NOMO-1 (cell line): ENCODE measurements at regions not wholly inside any gene's neighbourhood (a gene's known extent, or its start where the extent isn't known, plus 50 kb on each side); places are given as distances from the start of the nearest gene placed in this dataset.
A peak's percentile ranks its signal among the peaks of the same experiment; 100 is the strongest.

ENCODE experiments used
- DNase-seq, 2 experiments: peaks; one replicate each; lab custom pipeline; 2025; ENCODE audit not compliant: unreplicated experiment in 2 of 2; lab: John Stamatoyannopoulos, UW

DNA sequence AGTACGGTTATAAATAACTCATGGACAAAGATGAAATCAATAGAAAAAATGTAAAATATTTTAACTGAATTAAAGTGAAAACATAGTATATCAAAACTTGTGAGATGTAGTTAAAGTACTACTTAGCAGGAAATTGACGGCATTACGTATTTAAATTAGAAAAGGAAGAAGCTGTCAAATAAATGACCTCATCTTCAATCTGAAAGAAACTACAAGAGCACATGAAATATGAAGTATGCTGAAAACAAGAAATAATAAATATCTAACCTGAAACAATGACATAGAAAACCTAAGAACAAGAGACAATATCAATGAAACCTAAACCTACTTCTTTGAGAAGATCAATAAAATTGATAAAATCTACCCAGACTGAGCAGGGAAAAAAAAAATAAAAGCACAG is 122.2 kb upstream of the PDE4B start:
- DNase-seq = no peak

DNA sequence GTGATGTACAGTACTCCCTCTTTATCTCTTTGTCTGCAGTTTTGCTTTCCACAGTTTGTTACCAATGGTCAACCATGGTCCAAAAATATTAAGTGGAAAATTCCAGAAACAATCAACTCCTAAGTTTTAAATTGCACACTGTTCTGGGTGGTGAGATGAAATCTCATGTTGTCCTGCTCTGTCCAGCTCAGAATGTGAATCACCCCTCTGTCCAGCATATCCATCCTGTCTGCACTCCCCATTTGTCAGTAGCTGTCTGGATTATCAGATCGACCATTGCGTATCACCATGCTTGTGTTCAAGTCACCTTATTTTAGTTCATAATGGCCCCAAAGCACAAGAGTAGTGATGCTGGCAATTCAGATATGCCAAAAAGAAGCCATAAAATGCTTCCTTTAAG is 118.2 kb upstream of the PDE4B start:
- no peak for DNase-seq

DNA sequence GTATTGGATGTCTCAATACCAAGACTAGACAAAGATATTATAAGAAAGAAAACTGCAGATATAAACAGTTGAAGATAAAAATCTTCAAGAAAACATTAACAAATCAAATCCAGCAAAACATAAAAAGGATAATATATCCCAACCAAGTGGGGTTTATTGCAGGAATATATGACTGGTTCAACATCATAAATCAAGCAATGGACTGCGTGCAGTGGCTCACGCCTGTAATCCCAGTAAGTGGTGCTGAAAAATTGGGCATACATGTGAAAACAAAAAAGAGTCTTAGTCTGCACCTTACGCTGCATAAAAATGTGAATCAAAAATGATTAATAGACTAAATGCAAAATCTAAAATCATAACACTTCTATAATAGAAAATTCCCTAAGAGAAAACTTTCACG is 112.9 kb upstream of the PDE4B start:
- DNase-seq = no peak

DNA sequence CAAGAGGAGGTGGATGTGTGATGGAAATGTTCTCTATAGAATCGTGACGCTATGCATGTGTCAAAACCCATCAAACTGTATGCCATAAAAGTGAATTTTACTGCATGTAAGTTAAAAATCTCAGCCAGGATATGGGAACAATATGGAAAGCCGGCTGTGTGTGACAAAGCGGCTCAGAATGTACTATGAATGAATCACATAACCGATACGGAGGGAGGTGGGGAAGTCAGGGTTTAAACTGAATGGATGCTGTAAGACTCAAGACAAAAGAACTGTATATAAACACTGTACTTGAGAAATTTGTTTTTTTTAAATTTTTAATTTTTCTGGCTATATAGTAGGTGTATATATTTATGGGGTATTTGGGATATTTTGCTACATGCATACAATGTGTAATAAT is 111.6 kb upstream of the PDE4B start:
- DNase-seq = no peak

DNA sequence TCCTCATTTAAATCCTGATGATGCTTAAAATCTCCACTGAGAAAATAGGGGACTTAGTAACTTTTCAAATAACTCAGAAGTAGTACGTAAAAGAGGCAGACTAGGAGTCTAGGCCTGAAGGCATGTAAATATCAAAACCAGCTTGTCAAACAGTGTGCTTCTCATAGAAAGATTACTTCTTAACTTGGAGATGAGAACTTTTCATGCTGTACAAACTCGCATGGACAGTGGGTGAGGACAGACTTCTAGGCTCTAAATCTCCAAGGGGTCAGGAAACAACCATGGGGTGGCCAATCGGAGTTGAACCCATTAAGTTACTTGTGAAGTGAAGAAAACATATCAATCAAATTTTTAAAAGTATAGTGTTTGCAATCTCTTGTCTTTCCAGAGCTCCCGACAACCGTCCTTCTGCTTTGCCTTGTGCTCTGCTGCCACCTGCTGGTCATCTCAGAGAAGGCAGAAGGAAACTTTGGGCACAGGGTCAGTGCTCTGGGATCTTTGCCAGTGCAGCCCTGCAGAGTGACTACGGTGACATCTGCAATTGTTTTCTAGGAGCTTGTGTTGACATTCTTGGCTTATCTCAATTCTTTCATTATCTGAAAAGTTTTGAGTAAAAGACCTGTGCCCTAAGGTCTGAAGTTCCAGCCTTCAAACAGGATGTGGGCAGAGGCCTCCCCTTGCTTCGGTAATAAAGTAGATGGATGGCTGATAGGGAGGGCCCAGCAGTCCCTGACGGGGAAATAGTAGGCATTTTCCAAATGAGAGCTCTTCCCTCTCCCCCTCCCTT is 105.1 kb upstream of the PDE4B start:
- peak; percentile 56 to 69 for DNase-seq

DNA sequence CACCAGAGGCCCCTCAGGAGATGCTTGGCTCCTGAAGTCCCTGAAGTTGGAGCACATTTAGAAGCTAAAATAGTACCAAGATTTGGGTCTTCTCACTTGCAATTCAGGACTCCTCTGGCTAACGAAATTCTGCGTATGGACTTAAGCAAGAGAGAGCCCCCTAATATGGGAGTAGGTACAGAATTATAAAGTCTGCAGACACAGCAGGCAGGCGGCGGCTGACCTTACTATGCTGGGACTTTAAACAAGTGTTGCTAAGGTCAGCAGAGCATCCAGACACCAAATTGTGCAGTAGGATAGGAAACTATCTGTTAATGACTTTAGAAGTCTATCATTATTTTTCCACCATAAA is 104.5 kb upstream of the PDE4B start:
- no peak for DNase-seq

DNA sequence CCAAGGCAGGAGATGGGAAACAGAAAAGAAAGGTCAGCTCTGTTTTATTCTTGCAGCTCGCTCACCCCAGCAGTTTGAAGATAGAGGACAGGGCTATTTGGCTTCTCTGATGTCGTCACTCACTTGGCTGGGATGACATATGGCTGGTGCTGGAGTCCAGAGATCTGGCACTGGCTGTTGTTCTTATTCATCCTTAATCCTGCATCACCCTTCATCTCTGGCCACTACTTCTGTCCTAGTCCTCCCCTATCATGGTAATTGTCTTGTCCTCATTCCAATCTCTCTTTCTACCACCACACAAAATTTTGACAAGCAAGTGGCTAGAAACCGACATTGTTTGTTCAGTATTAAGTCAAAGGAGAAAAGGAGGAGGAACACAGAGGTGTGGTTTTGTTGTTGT is 103.8 kb upstream of the PDE4B start:
- no peak for DNase-seq

DNA sequence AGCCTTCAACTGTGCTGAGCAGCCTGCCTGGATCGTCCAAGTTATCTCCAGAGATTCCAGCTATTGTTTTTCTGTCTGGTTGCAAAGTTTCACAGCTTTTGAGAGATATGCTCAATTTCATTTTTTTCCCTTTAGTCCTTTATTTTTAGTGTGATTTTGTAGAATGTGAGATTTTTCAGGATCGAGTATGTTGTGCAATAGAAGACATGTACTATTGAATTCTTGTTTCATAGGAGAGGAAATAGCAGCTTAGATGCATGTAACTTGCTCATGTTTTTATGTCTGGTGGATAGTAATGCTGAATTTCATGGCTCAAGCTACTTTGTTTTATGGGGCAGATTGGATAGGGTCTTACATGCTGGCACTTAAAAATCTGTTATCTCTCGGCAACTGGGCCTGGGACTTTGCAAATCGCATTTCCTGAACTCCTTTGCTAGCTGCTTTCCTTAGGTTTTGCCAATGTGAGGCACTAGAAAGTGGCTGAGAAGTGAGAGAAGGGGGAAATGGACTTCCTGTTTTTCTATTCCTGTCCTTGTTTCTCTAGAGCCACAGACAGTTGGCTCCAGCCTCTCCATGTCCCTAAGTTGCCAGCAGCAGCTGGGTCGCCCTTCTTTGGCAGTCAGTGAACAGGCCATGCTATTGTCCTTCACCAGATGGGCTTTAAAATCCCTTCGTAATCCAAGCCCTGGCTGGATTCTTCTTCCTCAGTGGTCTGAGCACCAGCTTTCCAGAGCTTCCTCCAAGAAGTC is 101.4 kb upstream of the PDE4B start:
- peak; percentile 37 to 55 for DNase-seq

DNA sequence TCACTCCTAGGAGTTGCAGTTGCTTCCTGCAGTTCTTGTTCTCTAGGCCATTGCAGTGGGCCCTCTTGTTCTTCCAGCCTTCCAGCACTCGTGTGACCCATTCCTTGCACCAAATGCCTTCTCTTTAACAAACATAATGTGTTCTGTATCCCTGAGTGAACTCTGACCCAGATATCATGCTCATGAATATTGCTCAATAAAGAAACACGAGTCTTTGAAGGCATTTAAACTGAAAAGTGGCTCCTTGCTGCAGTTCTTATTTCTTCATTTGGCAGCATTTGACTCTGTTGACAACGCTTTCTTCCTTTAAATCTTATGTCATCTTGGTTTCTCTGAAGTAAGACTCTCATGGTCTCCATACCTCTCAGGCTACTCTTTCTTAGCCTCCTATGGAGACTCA is 100.7 kb upstream of the PDE4B start:
- peak; percentile 3 to 32 for DNase-seq

DNA sequence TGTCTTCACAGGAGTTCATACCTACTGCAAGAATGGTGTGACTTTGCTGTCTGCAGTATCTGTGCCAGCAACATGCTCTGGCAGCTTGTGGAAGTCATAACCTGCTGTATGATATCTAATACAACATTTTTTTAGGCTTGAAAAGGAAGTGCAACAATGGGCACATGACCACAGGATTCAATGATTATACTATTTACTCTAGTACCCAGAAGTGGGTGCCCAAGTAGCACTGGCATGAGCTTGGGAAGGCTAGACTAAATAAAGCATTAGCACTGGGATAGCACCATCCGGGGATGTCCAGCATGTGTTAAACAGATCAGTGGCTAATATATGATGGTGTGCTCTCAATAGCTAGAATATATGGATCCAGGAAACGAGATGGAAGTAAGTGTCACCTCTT is 98.6 kb upstream of the PDE4B start:
- no peak for DNase-seq

DNA sequence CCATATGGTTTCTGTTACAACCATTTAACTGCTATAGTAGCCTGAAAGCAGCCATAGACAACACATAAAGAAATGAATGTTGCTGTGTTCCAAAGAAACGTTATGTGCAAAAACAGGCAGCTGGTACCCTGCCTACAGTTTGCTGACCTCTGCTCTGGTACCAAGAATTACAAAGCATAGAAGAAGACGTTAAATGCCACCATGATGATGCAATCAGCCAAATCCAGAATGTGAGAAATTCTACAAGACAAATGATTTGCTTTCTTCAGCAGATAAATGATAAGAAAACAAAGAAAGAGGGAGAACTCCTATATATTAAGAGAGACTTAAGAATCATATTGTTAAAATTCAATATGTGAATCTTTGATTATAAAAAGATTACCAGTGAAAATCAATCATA is 97.8 kb upstream of the PDE4B start:
- DNase-seq = no peak

DNA sequence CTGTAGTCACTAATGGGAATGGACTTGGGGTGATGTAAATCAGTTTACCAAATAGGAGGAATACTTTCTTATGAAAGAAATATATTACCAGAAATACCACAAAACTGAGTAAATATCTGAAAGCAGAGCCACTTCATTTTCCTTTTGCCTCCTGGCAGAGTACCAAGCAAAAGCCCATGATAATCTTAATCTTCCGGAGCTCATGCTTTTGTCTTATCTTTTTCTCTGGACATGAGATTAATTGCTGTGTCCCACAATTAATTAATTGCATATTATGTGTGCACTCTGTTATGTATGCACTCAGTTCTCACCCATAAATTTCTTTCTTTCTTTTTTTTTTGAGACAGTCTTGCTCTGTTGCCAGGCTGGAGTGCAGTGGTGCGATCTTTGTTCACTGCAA is 94.1 kb upstream of the PDE4B start:
- no peak for DNase-seq

DNA sequence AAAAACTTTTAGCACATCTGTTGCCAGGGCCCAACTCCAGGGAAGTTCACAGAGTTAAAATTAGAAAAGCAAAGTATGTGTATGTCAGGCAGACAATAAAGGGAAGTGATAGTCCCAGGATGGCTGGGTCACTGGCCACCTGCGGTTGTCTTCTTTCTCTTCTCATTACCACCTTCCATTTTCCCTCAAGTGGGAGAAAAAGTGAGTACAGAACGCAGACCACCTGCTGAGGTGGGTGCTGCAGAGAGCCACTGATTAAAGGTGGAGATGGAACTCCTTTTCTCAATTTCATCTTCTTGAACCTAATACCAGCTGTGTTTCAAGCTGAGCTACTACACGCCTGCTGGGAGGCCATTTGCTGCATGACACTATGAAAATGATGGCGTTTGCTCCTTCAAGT is 88.8 kb upstream of the PDE4B start:
- peak in 1 of 2 experiments; percentile 14 for DNase-seq

DNA sequence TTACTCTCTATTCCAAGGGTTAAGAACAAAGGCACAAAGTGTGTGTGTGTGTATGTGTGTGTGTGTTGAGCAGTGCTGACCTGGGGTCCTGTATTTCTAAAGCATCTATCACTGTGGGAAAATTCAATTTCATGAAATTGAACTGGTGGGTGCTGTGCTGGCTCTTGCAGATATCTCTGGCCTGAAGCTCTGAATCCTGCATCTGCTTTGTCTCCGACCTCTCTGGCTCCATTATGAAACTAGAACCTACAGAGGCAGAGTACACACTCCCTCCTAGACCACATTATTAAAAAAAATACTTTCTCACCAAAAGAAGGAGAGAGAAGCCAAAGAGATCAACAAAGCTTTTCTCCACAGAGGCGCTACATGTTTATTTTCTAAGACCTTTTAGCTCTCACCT is 88.4 kb upstream of the PDE4B start:
- DNase-seq = no peak

DNA sequence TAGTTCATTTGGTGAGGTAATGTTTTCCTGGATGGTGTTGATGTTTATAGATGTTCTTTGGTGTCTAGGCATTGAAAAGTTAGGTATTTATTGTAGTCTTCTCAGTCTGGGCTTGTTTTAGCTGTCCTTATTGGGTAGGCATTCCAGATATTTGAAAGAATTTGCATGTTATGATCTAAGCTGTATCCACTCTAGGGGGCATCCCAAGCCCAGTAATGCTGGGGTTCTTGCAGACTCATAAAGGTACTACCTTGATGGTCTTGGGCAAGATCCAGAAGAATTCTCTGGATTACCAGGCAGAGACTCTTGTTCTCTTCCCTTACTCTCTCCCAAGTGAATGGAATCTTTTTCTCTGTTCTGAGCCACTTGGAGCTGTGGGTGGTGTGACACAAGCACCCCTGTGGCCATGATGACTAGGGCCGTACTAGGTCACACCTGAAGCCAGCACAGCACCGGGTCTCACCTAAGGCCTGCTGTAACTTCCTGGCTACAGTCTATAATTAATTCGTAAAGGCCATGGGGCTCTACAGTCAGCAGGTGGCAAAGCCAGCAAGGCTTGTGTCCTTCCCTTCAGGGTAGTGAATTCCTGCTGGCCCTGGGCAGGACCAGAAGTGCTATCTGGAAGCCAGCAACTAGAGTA is 74.8 kb upstream of the PDE4B start:
- no peak for DNase-seq

DNA sequence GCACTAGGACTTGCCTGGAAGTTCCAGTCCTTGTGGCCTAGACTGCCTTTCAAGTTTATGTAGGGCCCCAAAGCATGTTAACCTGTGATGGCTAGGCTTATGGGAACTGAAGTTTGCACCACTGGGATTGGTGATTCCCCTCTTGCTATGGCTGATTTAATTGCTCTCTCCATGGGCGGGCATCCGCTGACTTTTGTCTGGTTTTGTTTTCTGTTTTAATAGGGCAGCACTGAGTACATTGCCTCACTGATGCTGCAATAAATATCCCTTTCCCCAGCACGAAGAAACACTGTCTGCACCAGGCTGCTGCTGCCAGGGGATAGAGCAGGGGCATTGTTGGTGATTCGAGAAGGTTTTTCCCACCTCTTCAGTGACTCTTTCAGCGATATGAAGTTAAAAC is 73.3 kb upstream of the PDE4B start:
- DNase-seq = no peak

DNA sequence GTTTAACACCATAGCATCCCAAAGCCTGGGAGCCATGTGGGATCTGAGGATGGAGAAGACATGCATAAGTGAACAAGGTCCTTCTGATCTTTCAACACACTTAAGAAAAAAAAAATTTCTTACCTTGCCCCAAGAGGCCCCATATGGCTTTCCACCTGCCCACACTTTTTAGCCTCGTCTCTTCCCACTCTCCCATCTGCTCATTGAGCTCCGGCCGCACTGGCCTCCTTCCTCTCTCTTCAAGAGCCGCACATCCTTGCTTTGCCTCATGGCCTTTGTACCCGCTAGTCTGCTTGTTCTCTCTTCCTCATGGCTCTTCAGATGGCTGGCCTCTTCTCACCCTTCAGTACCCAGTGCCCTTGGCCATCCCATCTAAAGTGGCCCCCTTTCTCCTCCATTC is 70.2 kb upstream of the PDE4B start:
- DNase-seq = no peak

DNA sequence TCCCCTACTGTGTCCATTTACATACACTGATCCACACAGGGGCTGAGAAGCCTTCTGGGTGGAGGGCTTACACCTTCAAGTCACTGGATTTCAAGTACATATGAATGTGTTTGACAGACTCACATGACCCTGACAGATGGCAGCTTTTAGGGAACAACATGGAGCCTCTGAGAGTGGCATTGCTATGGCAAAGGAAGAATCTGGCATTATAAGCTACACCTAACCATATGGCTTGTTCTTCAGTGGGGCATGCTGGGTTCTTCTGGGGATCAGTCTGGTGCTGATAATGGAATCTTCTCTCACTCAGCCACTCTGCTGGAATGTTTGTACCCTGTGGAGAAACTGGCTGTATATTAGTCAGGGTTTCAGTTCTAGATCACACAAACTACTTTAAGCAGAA is 68.5 kb upstream of the PDE4B start:
- DNase-seq = no peak

DNA sequence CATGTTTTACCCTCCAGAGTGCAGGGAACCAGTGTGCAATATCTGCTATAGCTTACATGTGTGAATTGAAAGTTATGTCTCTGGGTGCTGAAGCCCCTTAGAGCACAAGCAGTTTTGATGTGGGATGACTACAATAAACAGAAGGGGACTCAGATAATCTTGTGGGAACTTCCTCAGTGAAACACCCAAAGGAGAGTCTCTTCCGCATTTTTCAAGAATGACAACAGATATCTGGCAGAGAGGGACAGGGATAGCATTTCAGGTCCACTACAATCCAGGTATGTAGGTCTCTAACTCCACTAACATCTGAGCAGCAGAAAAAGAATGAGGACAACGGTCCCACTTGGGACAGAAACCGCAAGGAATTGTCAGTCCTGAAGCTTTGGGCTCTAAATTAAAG is 67.6 kb upstream of the PDE4B start:
- no peak for DNase-seq

DNA sequence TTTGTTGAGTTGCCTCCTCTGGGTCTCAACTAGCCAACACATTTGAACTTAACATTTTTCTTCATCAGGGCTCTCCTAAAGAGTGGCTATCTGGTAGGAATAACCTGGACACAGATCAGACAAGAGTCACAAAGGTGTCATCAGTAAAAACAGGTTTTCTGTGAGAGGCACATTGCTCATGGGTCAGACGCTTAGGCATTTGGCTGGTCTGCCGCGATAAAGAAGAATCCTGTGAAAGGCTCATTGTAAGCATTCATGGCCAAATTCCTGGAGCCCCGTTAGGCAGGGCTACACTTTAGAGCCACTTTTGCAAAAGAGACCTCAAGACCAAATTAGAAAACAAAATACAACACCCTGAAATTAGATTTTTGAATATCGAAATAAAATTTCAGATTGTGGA is 64.2 kb upstream of the PDE4B start:
- no peak for DNase-seq

DNA sequence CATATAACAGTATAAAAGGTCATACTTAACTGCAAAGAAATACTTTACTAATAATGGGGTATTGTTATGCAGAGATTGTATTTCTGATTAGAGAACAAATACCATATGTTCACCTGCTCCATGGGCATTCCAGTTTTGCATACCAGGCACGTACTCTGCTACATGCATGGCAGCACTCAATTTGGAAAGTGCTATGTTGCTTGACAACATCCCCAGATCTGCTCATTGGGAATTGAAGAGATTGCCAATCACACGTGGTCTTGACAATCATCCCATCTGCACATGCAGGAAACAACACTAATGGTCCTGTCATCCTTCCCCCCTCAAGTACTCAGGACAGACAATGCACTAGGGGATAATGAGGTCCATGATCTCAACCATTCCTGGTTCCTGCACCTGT is 63.4 kb upstream of the PDE4B start:
- no peak for DNase-seq

DNA sequence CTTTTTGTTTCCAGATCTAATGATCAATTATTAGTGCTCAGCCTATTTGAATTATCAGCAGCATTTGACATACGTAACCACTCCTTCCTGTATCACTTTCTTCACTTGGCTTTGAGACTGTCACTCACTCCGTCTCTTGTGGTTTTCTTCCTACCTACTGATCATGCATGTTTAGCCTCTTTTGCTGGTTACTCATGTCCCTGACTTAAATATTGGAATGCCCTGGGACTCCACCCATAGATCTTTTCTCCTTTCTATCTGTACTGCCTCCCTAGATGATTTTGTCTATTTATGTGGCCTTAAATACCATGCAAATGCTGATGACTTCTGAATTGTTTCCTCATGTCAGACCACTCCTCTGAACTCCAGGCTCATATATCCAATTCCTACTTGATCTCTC is 57.7 kb upstream of the PDE4B start:
- DNase-seq = no peak
